ENCODE measurements at regions not wholly inside any gene's neighbourhood (a gene's known extent, or its start where the extent isn't known, plus 50 kb on each side); places are given as distances from the start of the nearest gene placed in this dataset.

DNA sequence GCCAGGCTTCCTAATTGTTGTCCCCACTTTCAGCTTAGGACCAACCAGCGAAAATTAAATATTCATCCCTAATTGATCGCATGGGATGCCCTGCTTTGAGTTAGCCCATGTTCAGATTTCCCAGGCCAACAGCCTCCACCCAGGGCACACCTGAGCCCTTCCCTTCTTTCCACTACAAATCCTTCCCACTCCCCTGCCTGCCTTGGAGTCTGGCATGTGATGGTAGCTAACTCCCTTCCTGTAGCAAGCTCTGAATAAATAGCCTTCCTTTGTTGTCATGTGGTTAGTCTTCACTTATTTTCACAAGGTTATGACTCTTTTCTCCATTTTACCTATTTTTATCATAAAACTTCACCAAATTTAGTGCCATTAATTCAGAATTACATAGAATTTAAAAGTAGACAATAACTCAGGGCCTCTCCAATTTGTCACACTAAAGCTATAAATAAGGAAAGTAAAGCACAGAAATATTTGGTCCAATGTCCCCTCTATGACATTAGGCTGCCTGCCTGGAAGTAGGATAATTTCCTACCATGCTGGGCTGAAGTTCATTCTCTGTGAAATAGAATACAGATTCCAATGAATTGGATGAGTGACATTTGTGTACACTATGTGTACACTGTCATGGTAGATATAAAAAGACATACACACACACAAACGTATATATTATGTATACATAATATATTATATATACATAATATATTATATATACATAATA, 166.4 kb upstream of the CPEB2 start:
- H3K27me3 Mint-ChIP-seq (ENCODE audit: insufficient read depth), result no peaks in the 10 kb centered on the region
- Histone ChIP-seq H3K9ac (ENCODE audit: extremely low read depth, low read length, poor library complexity, severe bottlenecking) (no peak overlapping the region), H3K27me3 (ENCODE audit: control insufficient read depth, insufficient read depth, low read length, poor library complexity, severe bottlenecking) (no peaks in the 10 kb centered on the region), H3K36me3 (ENCODE audit: control insufficient read depth, insufficient read depth, low read length) (no peaks in the 10 kb centered on the region), H3K27ac (ENCODE audit: low read depth, low read length) (no peak overlapping the region), H3K9me3 (ENCODE audit: control insufficient read depth, low read length) (no peaks in the 10 kb centered on the region), H3K4me1 (ENCODE audit: control insufficient read depth, insufficient read depth, low read length) (no peaks in the 10 kb centered on the region), H3K4me3 (ENCODE audit: low read length) (no peak overlapping the region)
- no peaks in the 10 kb centered on the region for H3K4me1 Mint-ChIP-seq
- H3K27ac Mint-ChIP-seq, result no peak overlapping the region
- no peak for DNase-seq
- 92 to 94% methylated on average over 2 of the region's 3 CpGs for WGBS, 2 experiments (ENCODE audit: insufficient coverage in 1 of 2, insufficient read length in 1 of 2)
- peaks cover 10% of the 10 kb centered on the region for H3K9me3 Mint-ChIP-seq
- no peak overlapping the region for H3K4me3 Mint-ChIP-seq
- H3K36me3 Mint-ChIP-seq (ENCODE audit: low read depth), result no peaks in the 10 kb centered on the region
- TF ChIP-seq, protein P1, sequence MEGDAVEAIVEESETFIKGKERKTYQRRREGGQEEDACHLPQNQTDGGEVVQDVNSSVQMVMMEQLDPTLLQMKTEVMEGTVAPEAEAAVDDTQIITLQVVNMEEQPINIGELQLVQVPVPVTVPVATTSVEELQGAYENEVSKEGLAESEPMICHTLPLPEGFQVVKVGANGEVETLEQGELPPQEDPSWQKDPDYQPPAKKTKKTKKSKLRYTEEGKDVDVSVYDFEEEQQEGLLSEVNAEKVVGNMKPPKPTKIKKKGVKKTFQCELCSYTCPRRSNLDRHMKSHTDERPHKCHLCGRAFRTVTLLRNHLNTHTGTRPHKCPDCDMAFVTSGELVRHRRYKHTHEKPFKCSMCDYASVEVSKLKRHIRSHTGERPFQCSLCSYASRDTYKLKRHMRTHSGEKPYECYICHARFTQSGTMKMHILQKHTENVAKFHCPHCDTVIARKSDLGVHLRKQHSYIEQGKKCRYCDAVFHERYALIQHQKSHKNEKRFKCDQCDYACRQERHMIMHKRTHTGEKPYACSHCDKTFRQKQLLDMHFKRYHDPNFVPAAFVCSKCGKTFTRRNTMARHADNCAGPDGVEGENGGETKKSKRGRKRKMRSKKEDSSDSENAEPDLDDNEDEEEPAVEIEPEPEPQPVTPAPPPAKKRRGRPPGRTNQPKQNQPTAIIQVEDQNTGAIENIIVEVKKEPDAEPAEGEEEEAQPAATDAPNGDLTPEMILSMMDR (conservative IDR thresholded peaks at IDR 0.05), result no peak

DNA sequence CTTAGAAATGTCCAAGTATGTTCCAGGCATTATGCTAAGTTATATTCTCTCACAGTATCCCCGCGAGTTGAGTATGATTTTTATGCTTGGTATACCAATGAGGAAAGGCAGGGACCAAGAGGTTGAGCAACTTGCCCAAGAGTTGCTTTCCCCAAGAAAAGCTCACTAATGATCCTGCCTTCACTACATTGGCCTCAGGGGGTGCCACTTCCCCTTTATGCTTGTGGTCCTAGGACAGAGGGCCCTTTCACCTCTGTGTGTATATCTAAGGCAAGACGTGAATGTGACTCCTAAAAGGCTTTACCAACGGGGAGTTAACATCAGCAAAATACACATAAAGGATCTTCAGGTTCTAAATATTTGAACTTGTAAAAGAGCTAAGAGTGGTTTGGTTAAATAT, 164.4 kb upstream of the CPEB2 start:
- 93 to 100% methylated on average over 1 to 3 of the region's 4 CpGs for WGBS, 2 experiments (ENCODE audit: insufficient coverage in 1 of 2, insufficient read length in 1 of 2)
- Mint-ChIP-seq H3K27ac (no peak overlapping the region), H3K4me1 (no peaks in the 10 kb centered on the region), H3K4me3 (no peak overlapping the region), H3K36me3 (ENCODE audit: low read depth) (no peaks in the 10 kb centered on the region), H3K9me3 (peaks cover 15% of the 10 kb centered on the region), H3K27me3 (ENCODE audit: insufficient read depth) (no peaks in the 10 kb centered on the region)
- no peak overlapping the region for H3K9ac ChIP-seq (ENCODE audit: extremely low read depth, low read length, poor library complexity, severe bottlenecking)
- TF ChIP-seq, protein P1 (conservative IDR thresholded peaks at IDR 0.05), result peak; percentile 67
- no peaks in the 10 kb centered on the region for H3K9me3 ChIP-seq (ENCODE audit: control insufficient read depth, low read length)
- no peak for DNase-seq
- no peak overlapping the region for H3K4me3 ChIP-seq (ENCODE audit: low read length)
- no peak overlapping the region for H3K27ac ChIP-seq (ENCODE audit: low read depth, low read length)
- H3K36me3 ChIP-seq (ENCODE audit: control insufficient read depth, insufficient read depth, low read length), result no peaks in the 10 kb centered on the region
- no peaks in the 10 kb centered on the region for H3K4me1 ChIP-seq (ENCODE audit: control insufficient read depth, insufficient read depth, low read length)
- no peaks in the 10 kb centered on the region for H3K27me3 ChIP-seq (ENCODE audit: control insufficient read depth, insufficient read depth, low read length, poor library complexity, severe bottlenecking)

DNA sequence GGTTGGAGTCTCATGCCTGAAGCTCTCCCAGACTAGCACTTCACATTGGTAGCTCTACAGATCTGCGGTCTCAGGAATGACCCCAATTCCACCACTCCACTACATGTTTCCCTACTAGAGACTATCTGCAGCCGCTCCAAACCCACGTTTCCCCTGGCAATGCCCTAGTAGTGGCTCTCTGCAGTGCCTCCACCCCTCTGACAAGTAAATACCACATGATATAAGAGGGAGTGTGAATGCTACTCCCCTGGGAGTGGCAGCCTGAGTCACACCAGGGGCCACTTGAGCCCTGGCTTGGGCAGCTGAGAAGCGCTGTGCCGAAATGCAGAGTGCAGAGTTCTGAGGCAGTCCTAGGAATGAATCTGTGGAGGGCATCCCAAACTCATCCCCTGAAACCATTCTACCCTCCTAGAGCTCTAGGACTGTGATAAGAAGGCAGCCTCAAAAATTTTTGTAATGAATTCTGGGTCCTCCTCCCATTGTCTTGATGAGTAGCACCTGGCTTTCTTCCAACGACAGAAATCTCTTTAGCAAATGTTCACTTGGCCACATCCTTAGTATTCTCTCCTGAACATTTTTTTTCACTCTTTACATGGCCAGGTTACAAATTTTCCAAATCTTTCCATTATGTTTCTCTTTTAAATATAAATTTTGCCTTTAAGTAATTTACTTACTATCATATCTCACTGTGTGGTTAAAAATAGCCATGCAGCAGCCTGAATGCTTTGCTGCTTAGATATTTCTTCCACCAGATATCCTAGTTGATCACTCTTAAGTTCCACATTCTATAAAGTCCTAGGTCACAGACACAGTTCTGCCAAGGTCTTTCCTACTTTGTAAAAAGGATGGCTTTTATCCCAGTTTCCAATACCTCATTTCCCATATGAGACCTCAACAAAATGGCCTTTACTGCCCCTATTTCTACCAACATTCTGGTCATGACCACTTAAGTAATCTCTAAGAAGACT, 160.2 kb upstream of the CPEB2 start:
- H3K36me3 Mint-ChIP-seq (ENCODE audit: low read depth), result no peaks in the 10 kb centered on the region
- H3K27ac Mint-ChIP-seq, result no peak overlapping the region
- no peak for DNase-seq
- Histone ChIP-seq H3K9me3 (ENCODE audit: control insufficient read depth, low read length) (no peaks in the 10 kb centered on the region), H3K9ac (ENCODE audit: extremely low read depth, low read length, poor library complexity, severe bottlenecking) (no peak overlapping the region), H3K4me1 (ENCODE audit: control insufficient read depth, insufficient read depth, low read length) (no peaks in the 10 kb centered on the region), H3K4me3 (ENCODE audit: low read length) (no peak overlapping the region), H3K36me3 (ENCODE audit: control insufficient read depth, insufficient read depth, low read length) (no peaks in the 10 kb centered on the region), H3K27me3 (ENCODE audit: control insufficient read depth, insufficient read depth, low read length, poor library complexity, severe bottlenecking) (no peaks in the 10 kb centered on the region), H3K27ac (ENCODE audit: low read depth, low read length) (no peak overlapping the region)
- H3K9me3 Mint-ChIP-seq, result peaks cover 15% of the 10 kb centered on the region
- no peak overlapping the region for H3K4me3 Mint-ChIP-seq
- H3K27me3 Mint-ChIP-seq (ENCODE audit: insufficient read depth), result no peaks in the 10 kb centered on the region
- 84 to 93% methylated on average over 3 to 6 of the region's 6 CpGs for WGBS, 2 experiments (ENCODE audit: insufficient coverage in 1 of 2, insufficient read length in 1 of 2)
- H3K4me1 Mint-ChIP-seq, result no peaks in the 10 kb centered on the region
- TF ChIP-seq, protein P1 (conservative IDR thresholded peaks at IDR 0.05), result no peak
